HG02973 (cell line): ENCODE measurements at regions not wholly inside any gene's neighbourhood (a gene's known extent, or its start where the extent isn't known, plus 50 kb on each side); places are given as distances from the start of the nearest gene placed in this dataset.
"Not testable (repeated sequence)": the region's sequence is repeated elsewhere in the genome, so short reads cannot be mapped to it uniquely, and the experiment has no call there.

ENCODE experiments used
- ATAC-seq: cut with Tn5 transposase; IDR thresholded peaks from one replicate; pipeline ENCODE4 v1.9.1; 2021; ENCODE audit warnings: moderate library complexity; ENCODE audit not compliant: unreplicated experiment

DNA sequence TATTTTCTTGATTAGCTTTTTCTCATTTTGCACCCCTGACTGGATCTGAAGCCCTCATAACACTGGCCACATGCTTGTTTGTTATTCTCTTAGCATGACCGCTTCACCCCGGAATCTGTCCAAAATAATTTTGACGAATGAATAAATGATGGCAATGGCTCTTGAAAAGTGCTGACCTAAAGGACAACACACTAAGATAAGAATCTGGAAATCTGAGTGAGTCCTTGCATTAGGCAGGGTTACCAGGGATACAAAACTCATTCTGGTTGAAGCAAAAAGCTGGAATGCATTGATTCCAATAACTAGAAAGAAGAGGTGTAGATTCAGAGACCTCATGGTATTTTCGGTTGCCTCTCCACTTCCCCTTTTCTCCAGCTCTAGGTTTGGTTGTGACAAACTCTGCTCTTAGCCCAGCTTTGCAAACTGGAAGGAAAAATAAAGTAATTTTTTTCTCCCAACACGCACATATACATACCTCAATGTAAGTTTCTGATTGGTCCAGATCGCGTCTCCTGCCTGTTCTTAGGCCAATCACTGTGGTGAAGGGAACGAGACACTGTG lies 157.4 kb downstream of the SKIDA1 start:
- ATAC-seq: no peak

DNA sequence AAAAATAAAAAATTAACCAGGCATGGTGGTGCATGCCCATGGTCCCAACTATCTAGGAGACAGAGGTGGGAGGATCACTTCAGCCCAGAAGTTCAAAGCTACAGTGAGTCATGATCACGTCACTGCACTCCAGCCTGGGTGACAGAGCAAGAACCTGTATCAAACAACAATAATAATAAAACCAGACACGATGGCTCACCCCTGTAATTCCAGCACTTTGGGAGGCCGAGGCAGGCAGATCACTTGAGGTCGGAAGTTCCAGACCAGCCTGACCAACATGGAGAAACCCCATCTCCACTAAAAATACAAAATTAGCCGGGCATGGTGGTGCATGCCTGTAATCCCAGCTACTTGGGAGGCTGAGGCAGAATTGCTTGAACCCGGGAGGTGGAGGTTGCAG lies 159.4 kb downstream of the SKIDA1 start:
- ATAC-seq: not testable (repeated sequence)

DNA sequence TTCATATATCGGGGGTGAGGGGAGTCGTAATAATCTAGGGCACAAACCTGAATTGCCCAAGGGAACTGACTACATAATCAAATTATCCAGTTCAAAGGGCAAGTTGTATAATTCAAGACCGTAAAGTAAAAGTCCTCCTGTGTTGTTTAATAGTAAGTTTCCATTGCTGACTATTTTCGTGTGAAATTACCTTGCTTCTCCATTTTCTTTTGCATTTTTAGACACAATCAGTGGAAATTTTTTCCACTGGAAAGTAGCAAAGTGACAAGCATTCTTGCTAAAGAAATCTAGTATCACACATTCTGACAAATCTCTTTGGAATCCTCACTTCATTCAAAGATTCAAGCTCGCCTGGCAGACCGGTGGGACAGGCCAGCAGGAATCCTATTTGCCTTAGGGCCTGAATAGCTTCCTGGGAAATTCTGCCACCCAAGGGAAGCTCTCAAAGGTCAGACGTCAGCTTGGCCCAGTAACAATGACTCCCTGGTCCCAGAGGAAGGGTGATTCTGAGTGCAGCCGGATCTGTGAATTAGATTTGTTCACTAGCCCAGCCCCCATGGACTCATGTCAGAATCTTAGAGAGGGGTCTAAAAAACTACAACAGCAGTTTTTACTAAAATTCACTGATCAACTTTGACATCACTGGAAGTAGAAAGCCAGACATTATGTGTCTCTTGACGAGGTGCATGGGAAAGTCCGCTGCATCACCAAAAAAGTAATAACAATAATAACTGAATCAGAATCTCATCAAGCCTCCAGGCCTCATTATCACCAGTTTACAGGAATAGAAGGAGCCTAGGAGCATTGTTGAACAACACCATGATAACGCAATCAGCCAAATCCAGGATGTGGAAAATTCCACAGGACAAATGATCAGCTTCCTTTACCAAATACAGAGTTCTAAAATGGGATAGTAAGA lies 161.0 kb downstream of the SKIDA1 start:
- no peak for ATAC-seq

- no peak for ATAC-seq
Observed at GRCh38 chr10:21363731-21364104, 161.8 kb downstream of the SKIDA1 start.

- ATAC-seq: no peak
Observed at GRCh38 chr10:21363092-21363730, 162.3 kb downstream of the SKIDA1 start.

- ATAC-seq: no peak
Observed at GRCh38 chr10:21359202-21359601, 166.3 kb downstream of the SKIDA1 start.

DNA sequence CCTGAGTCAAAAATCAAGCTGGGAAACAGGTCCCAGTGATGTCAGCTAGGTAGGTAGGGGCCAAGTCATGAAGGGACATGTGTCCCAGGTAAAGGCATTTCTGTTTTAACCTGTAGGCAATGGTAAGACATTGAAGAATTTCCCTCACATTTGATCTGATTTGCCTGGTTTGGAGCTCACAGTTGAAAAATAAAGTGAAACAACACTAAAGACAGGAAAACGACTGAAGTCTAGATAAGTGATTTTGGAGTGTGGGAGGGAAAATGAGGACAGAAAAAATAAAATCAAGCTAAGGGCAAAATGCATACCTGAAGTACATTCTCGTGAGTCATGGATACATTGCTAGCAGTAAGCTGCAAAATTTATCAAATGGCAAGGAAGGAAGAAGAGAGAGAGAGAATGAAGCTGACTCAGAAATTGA lies 169.9 kb downstream of the SKIDA1 start:
- no peak for ATAC-seq

GRCh38 chr10:21352886-21353285 lies 172.6 kb downstream of the SKIDA1 start:
- no peak for ATAC-seq

GRCh38 chr10:21351594-21351993 lies 173.9 kb downstream of the SKIDA1 start:
- ATAC-seq: not testable (repeated sequence)

GRCh38 chr10:21349912-21350286 lies 175.6 kb downstream of the SKIDA1 start:
- ATAC-seq: no peak

DNA sequence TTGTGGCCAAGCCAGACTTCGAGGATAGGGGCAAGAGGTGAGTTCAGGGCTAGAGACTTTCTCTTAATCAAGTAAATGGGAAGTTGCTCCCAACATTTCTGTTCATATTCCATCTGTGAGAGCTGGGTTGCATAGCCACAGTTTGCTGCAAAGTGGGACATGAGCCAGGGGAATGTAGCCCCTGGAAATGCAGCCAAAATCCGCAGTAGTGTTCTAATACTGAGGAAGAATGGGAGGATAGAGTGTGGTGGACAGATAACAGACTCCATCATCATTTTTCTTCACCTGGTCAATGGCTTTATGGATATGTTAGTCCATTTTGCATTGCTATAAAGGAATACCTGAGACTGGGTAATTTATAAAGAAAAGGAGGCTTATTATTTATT lies 177.7 kb downstream of the SKIDA1 start:
- no peak for ATAC-seq

DNA sequence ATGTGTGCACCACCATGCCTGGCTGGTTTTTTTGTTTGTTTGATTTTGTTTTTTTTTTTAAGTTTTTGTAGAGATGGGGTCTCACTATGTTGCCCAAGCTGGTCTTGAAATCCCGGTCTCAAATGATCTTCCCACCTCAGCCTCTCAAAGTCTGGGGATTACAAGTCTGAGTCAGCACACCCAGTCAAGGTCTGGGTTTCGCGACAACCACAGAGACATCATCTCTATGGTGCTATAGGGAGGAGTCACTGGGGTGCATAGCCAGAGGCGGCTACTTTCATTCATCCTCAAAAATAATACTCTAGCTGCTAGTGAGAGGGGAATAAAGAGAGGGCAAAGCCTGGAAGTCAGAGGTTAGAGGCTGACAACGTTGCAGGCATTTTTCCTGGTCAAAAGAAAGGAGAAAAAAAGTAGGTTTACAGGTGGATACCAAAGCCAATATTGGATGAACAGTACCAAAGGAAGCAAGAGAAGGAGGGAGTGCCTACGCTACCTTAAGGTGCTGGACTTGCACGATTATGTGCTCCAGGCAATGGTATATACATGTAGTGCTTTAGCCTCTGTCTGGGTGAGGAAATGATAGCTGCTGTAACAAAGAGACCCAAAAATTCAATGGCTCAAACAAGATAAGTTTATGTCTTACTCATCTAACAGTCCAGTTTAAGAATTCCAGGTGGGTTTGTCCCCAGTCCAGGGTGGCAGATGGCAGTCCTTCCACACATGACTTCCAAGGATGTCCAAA lies 178.3 kb downstream of the SKIDA1 start:
- ATAC-seq: no peak

DNA sequence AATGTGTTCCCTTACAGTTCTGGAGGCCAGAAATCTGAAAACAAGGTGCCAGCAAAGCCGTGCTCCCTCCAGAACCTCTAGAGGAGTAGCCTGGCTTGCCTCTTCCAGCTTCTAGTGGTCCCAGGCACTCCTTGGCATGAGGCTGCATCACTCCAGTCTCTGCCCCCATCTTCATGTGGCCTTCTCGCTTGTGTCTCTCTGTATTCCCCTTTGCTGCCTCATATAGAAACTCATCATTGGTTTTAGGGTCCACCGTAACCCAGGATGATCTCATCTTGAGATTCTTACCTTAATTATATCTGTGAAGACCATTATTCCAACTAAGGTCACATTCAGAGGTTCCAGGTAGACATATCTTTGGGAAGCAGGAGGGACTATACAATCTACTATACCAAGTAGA lies 182.4 kb downstream of the SKIDA1 start:
- ATAC-seq: no peak

DNA sequence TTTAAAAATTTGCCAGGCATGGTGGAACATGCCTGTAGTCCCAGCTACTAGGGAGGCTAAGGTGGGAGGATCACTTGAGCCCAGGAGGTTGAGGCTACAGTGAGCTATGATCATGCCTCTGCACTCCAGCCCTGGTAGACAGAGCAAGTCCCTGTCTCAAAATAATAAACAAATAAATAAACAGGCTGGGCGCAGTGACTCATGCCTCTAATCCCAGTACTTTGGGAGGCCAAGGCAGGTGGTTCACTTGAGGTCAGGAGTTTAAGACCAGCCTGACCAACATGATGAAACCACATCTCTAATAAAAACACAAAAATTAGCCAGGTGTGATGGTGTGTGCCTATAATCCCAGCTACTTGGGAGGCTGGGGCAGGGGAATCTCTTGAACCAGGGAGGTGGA lies 183.0 kb downstream of the SKIDA1 start:
- ATAC-seq: not testable (repeated sequence)

DNA sequence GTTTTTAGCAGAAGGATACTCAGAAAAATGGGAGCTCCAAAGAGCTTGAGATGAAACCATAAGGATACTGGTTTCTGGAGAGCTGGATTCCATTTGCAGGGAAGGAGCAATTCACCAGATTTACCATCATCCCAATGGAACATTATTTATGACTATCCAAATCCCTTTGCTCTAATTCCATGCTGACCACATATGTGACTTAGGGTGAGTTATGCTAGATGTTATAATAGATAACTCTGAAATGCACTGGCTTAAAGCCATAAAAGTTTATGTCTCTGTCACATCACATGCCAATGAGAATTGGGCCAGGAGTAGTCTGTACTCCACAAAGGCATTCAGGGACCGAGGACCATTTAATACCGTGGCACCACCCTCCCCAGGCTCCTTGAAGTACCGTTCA lies 185.2 kb downstream of the SKIDA1 start:
- no peak for ATAC-seq

DNA sequence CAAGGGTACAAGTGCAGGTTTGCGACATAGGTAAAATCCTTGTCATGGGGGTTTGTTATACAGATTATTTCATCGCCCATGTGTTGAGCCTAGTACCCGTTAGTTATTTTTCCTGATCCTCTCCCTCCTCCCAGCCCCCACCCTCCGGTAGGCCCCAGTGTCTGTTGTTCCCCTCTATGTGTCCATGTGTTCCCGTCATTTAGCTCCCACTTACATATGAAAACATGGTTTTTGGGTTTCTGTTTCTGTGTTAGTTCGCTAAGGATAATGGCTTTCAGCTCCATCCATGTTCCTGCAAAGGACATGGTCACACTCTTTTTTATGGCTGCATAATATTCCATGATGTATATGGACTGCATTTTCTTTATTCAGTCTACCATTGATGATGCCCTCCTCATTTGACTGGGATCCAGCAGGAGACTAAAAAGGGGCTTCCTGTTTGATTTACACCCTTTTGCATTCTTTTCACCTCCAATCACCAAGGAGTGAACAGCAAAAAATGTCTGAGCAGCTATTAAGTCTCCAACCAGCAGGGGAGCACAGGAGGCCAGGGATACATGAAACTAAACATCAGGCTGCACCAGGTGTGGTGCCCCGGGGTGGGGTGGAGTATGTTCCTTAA lies 188.2 kb downstream of the SKIDA1 start:
- no peak for ATAC-seq

- ATAC-seq: no peak
Observed at GRCh38 chr10:21336476-21337170, 188.9 kb downstream of the SKIDA1 start.

GRCh38 chr10:21334891-21335696 lies 190.4 kb downstream of the SKIDA1 start:
- ATAC-seq: no peak

DNA sequence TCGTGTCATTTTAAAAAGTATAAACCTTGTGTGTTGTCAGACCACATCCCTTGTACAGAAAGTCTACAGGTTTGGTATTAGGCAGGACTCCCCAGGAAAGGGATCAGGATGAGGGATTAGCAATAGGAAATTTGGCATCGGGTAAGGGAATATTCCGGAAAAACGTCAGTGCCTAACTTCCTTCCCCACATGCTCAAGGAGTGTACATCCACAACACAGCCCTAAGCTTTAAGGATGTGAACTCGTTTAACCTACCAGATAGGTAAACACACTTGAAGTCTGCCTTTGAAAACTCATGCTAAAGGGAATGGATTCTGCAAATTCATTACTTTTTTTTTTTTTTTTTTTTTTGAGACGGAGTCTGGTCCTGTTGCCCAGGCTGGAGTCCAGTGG lies 194.9 kb downstream of the SKIDA1 start:
- ATAC-seq: no peak
